ENCODE measurements at regions not wholly inside any gene's neighbourhood (a gene's known extent, or its start where the extent isn't known, plus 50 kb on each side); places are given as distances from the start of the nearest gene placed in this dataset.

DNA sequence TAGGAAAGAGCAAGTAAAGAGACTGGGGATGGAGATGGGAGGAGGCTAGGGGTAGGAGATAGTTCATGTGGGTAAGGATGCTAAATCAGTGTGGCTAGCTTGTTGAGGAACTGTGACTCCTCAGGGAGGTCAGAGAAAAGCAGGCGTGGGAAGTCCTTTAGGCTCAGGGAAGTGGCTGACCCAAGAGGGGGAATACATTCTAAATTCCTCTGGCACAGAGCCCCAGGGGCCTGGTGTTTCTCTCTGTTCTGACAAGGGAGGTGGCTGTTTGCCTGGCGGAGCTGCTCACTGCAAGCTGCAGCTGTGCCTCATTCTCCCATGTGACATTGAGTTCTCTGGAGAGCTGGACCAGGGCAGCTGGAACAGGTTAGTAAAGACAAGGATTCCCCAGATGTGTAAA is 152.2 kb upstream of the SLC38A2 start:
- intact Hi-C loops (cut with DNase I, micrococcal nuclease), result loop anchor here (1.0 to 2.0 kb wide), 4 partner anchors 24 to 154 kb away; partner anchors contain the start of gene SLC38A2 (in 1 of the 2)
- Mint-ChIP-seq H3K4me3 (no peak overlapping the region), H3K27me3 (no peaks in the 10 kb centered on the region), H3K9me3 (ENCODE audit: low read depth) (peaks cover 1% of the 10 kb centered on the region), H3K36me3 (ENCODE audit: low read depth) (no peaks in the 10 kb centered on the region), H3K4me1 (peaks cover 38% of the 10 kb centered on the region), H3K27ac (peak overlapping the region; percentile 91)
- ChIA-PET CTCF (no interaction called here), POLR2A (interaction anchor here (0.5 to 1.8 kb wide), 3 partner anchors 22 to 690 kb away, joined by 3 to 7 read pairs (median 5); no protein-coding TSS in a partner anchor)
- DNase-seq (no peak), ATAC-seq (no peak)

DNA sequence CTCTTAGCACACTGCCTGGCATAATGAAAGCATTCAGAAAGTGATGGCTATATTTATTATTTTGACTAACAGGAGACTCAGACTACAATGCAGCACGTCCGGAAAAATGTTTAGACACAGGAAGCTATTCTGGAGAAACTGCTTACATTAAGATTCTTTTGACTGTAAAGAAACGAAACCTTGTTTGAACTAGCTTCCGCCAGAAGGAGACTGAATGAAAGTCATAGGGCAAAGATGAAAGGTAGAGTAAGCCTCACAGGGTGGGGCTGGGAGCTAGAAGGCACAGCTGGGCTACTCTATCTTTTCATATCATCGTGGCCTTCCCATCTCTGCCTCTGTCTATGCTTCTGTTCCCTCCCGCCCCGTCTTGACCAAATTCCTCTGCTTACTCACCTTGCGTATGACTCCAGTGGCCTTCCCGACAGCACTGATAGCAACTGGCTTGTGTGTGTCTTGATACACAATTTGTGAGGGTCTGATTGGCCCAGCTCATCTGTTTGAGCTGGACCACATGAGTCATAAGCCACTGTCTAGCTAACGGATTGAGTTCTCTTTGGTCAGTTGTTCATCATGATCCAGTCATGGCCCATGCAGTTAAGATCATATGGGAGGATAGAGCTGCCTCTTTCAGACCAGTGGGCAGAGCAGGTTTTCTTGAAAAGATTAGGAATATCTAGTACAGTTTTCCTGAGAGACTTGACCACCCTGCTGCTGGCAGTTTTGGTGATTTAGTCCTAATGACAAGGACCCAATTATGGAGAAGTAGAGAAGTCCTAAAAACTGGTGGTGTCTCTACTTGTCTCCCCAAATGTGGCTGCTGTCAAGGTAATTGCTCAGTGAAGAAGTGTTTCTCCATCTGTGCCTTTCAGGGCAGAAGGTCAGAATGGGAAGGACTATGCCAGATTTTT is 151.5 kb upstream of the SLC38A2 start:
- CTCF ChIA-PET, result interaction anchor here (0.6 to 1.3 kb wide), 7 partner anchors 11 to 232 kb away, joined by 3 to 4 read pairs (median 3); no protein-coding TSS in a partner anchor
- POLR2A ChIA-PET, result interaction anchor here (0.5 to 1.8 kb wide), 9 partner anchors 15 to 832 kb away, joined by 3 to 8 read pairs (median 5); partner anchors contain the start of gene SLC38A2
- no peaks in the 10 kb centered on the region for H3K36me3 Mint-ChIP-seq (ENCODE audit: low read depth)

DNA sequence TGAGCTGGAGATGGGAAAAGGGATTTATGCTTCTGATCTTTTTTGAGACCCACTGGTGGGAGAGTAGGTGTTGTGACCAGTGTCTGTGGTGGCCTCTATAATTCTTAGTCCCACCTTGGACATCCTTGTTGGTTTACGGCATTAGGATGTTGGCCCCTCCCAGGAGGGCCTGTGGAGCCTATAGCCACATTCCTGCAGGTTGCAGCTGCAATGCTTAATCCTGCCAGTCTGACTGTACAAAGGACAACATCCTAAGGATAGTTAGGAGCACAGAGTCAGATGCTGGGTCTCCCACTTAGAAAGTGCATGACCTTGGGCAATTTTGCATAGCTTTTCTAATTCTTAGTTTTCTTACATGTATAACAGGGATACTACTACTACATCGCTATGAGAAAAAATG is 150.9 kb upstream of the SLC38A2 start:
- ATAC-seq, result no peak
- peak overlapping the region; percentile 57 for H3K4me3 Mint-ChIP-seq
- H3K27ac Mint-ChIP-seq, result peak overlapping the region; percentile 91
- H3K36me3 Mint-ChIP-seq (ENCODE audit: low read depth), result no peaks in the 10 kb centered on the region
- no peaks in the 10 kb centered on the region for H3K27me3 Mint-ChIP-seq
- DNase-seq, result no peak
- POLR2A ChIA-PET, result interaction anchor here (0.6 to 1.8 kb wide), 8 partner anchors 15 to 833 kb away, joined by 3 to 8 read pairs (median 6); partner anchors contain the start of gene SLC38A2
- peaks cover 1% of the 10 kb centered on the region for H3K9me3 Mint-ChIP-seq (ENCODE audit: low read depth)
- CTCF ChIA-PET, result interaction anchor here (0.7 to 1.3 kb wide), 5 partner anchors 11 to 53 kb away, joined by 3 to 4 read pairs (median 3); no protein-coding TSS in a partner anchor
- intact Hi-C loops (cut with DNase I, micrococcal nuclease), result loop anchor here in 1 of 2 experiments (2.0 kb wide), 1 partner anchor 63 kb away; no protein-coding TSS in a partner anchor
- peaks cover 49% of the 10 kb centered on the region for H3K4me1 Mint-ChIP-seq

More for the DNA sequence above, 151.5 kb upstream of the SLC38A2 start:
- ATAC-seq (peak; percentile 89), DNase-seq (peak; percentile 66)
- Mint-ChIP-seq H3K27ac (peak overlapping the region; percentile 91), H3K9me3 (ENCODE audit: low read depth) (peaks cover 1% of the 10 kb centered on the region), H3K4me1 (peaks cover 43% of the 10 kb centered on the region), H3K4me3 (peak overlapping the region; percentile 57), H3K27me3 (no peaks in the 10 kb centered on the region)
- intact Hi-C loops (cut with DNase I, micrococcal nuclease), result loop anchor here (1.0 to 2.0 kb wide), 5 partner anchors 25 to 153 kb away; partner anchors contain the start of gene SLC38A2 (in 1 of the 2)

DNA sequence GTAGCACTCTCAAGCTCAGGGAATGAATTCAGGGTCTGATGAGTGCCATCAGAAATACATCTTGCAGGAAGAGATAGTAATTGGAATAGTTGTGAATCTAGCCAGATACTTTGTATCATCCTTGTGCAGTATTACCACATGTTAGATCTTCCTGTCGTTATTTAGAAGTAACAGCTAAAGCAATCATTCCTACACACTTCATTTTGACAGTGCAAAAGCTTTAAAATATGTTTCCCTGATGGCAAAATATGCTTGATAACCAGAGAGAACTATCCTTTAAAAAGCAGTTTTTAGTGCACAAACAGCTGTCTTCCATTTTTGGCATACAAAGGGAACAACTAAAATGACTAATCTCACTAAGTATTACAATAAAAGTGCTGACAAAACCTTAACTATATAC is 149.5 kb upstream of the SLC38A2 start:
- Mint-ChIP-seq H3K27me3 (no peaks in the 10 kb centered on the region), H3K9me3 (ENCODE audit: low read depth) (peaks cover 1% of the 10 kb centered on the region), H3K4me1 (peaks cover 60% of the 10 kb centered on the region), H3K27ac (peak overlapping the region; percentile 55), H3K36me3 (ENCODE audit: low read depth) (no peaks in the 10 kb centered on the region), H3K4me3 (no peak overlapping the region)
- intact Hi-C loops (cut with DNase I, micrococcal nuclease), result loop anchor here in 1 of 2 experiments (2.0 kb wide), 1 partner anchor 61 kb away; no protein-coding TSS in a partner anchor
- ChIA-PET POLR2A (no interaction called here), CTCF (interaction anchor here (0.8 to 1.5 kb wide), 4 partner anchors 9 to 135 kb away, joined by 3 to 4 read pairs (median 4); no protein-coding TSS in a partner anchor)
- no peak for DNase-seq
- ATAC-seq, result no peak

DNA sequence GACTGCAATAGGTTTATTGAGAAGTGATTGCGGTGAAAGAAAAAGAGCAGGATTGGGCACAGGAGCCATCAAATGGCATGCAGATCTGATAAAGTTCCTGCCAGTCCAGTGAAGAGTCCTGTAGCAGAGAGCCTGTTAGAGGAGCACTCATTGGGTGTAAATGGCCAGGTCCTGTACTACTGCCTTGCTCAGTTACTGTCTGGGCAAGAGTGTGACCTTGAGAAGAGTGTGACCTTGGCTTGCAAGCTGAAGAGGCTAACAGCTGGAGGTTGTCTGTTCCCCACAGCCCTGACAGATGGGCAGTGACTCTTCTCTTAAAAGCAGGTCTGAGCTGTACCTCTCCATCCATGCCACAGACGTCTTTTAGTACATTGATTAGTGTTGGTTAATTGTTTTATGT is 148.6 kb upstream of the SLC38A2 start:
- H3K36me3 Mint-ChIP-seq (ENCODE audit: low read depth), result no peaks in the 10 kb centered on the region
- intact Hi-C loops (cut with DNase I, micrococcal nuclease), result no loop called here
- ChIA-PET CTCF (interaction anchor here (0.6 to 1.5 kb wide), 3 partner anchors 13 to 136 kb away, joined by 3 to 4 read pairs (median 3); no protein-coding TSS in a partner anchor), POLR2A (no interaction called here)
- H3K4me3 Mint-ChIP-seq, result no peak overlapping the region
- no peaks in the 10 kb centered on the region for H3K27me3 Mint-ChIP-seq
- no peak for DNase-seq
- H3K9me3 Mint-ChIP-seq (ENCODE audit: low read depth), result peaks cover 1% of the 10 kb centered on the region
- H3K27ac Mint-ChIP-seq, result no peak overlapping the region
- H3K4me1 Mint-ChIP-seq, result peaks cover 67% of the 10 kb centered on the region
- ATAC-seq, result no peak

DNA sequence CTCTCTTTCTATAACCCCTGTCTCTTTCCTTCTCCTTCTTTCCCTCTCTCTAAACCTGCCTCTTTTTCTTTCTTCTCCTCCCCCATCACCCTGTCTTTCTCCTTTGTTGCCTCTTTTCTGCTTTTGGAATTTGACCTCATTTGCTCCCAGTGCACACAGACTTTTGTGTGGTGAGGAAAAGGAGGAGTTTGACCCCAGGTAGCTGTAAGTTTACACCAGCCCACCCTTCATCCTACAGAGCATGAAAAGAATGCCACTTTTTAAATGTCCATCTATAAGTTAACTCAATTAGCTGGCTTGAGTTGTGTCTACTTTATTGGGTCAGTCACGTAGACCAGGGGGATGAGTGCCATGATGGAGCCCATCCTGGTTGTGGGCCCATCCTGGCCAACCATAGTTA is 146.8 kb upstream of the SLC38A2 start:
- H3K4me1 Mint-ChIP-seq, result peaks cover 64% of the 10 kb centered on the region

DNA sequence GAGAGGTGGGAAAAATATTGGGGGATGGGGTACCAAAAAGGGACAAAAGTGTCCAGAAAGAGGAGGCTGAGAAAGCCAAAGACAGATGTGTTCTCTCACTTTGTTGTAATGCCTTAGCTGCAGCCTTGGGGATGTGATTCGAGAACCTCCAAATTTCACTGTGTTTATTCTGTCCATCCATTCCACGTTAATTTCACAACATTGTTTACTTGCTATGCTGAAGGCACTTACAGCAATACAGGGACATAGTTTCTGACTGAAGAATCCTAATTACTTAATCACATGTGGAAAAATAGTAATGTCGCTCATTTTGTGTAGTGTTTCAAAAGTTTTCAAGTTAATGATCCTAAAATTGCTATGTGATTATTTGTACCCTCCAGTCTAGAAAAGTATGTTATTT is 146.2 kb upstream of the SLC38A2 start:
- Mint-ChIP-seq H3K4me1 (peaks cover 64% of the 10 kb centered on the region), H3K27me3 (no peaks in the 10 kb centered on the region), H3K4me3 (no peak overlapping the region), H3K27ac (peak overlapping the region; percentile 48), H3K36me3 (ENCODE audit: low read depth) (no peaks in the 10 kb centered on the region), H3K9me3 (ENCODE audit: low read depth) (no peaks in the 10 kb centered on the region)
- ATAC-seq (no peak), DNase-seq (no peak)
- intact Hi-C loops (cut with DNase I, micrococcal nuclease), result loop anchor here (5.0 kb wide), 3 partner anchors 39 to 144 kb away; no protein-coding TSS in a partner anchor
- ChIA-PET CTCF (no interaction called here), POLR2A (no interaction called here)

More for the DNA sequence above, 146.8 kb upstream of the SLC38A2 start:
- H3K27ac Mint-ChIP-seq, result peak overlapping the region; percentile 14
- intact Hi-C loops (cut with DNase I, micrococcal nuclease), result loop anchor here (5.0 kb wide), 3 partner anchors 38 to 143 kb away; no protein-coding TSS in a partner anchor
- DNase-seq, result no peak
- H3K27me3 Mint-ChIP-seq, result no peaks in the 10 kb centered on the region
- H3K4me3 Mint-ChIP-seq, result no peak overlapping the region
- CTCF ChIA-PET, result interaction anchor here (0.7 to 1.1 kb wide), 2 partner anchors 64 to 65 kb away, joined by 3 read pairs; no protein-coding TSS in a partner anchor
- no peaks in the 10 kb centered on the region for H3K36me3 Mint-ChIP-seq (ENCODE audit: low read depth)
- H3K9me3 Mint-ChIP-seq (ENCODE audit: low read depth), result no peaks in the 10 kb centered on the region
- no peak for ATAC-seq
- POLR2A ChIA-PET, result interaction anchor here (0.9 kb wide), 1 partner anchor 94 kb away, joined by 3 read pairs; no protein-coding TSS in a partner anchor

DNA sequence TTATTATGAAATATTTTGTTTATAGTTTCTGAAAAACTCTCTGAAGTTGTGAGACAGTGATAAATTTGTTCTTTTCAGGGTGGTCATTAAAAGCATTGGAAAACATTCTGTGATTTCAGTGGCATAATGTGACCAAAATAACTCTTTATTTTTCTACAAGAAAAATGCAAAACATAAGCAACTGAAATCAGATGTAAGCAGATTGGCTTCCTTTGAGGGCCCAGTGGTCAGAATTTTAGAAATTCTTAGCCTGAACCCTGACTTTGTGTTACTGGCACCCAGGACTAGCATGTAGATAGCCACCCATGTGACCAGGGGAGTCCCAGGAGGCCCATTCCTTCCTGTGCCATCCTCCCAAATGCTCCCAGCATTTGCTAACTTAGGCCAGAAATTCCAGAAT is 145.6 kb upstream of the SLC38A2 start:
- Mint-ChIP-seq H3K27me3 (no peaks in the 10 kb centered on the region), H3K27ac (no peak overlapping the region), H3K4me3 (no peak overlapping the region), H3K36me3 (ENCODE audit: low read depth) (no peaks in the 10 kb centered on the region), H3K9me3 (ENCODE audit: low read depth) (no peaks in the 10 kb centered on the region), H3K4me1 (peaks cover 64% of the 10 kb centered on the region)
- ChIA-PET CTCF (no interaction called here), POLR2A (no interaction called here)
- intact Hi-C loops (cut with DNase I, micrococcal nuclease), result loop anchor here (5.0 kb wide), 3 partner anchors 39 to 144 kb away; no protein-coding TSS in a partner anchor
- ATAC-seq (no peak), DNase-seq (no peak)

DNA sequence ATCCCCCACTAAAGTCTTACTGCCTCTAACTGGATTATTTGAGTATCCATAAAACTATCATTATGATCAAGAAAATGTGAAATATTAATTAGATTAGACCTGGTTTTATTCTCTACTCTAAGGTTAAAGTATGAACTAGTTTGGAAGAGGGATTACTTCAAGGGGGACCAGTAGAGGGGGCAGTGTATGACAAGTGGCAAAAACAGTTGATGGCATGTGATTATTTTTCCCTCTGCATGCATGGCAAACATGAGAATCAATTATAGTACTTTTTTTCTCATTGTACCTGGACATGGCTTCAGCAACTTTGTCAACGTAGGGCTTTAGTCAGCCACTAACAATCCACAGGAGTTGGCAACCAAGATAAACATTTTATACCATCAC is 145.0 kb upstream of the SLC38A2 start:
- ChIA-PET CTCF (interaction anchor here (1.1 kb wide), 1 partner anchor 21 kb away, joined by 3 read pairs; no protein-coding TSS in a partner anchor), POLR2A (no interaction called here)
- Mint-ChIP-seq H3K9me3 (ENCODE audit: low read depth) (no peaks in the 10 kb centered on the region), H3K36me3 (ENCODE audit: low read depth) (no peaks in the 10 kb centered on the region), H3K4me3 (peak overlapping the region; percentile 3), H3K27ac (peak overlapping the region; percentile 90), H3K27me3 (no peaks in the 10 kb centered on the region), H3K4me1 (peaks cover 65% of the 10 kb centered on the region)
- intact Hi-C loops (cut with DNase I, micrococcal nuclease), result loop anchor here (1.0 to 5.0 kb wide), 6 partner anchors 32 to 145 kb away; partner anchors contain the start of gene SLC38A2 (in 1 of the 2)
- ATAC-seq (peak; percentile 34), DNase-seq (no peak)

DNA sequence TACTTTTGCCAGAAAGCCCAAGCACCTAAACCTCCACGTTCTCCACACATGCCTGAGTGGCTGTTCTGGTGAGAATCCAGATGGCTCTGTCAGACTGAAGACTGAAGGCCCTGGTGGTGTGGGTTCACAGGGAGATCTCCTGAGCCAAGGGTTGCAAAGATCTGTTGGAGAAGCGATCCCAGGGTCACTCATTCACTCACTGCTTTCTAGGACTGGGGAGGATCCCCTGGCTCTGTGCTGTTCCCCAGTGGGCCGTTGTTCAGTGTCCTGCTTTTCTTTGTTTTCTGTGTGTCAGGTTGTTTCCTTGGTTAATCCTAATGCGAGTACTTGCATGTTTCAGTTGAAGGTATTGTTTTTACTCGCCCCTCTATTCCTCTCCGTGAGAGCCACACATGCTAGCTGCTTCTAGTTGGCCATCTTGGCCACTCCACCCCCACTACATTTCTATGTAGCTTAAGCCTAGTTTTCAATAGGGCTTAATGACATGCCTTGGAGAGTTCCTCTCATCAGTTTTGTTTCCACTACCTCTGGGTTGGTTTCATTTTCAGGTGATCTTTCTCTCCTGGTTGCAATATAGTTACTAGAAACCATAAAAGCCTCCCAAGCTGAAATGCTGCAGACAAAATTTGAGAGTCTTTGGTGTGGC is 144.5 kb upstream of the SLC38A2 start:
- no peaks in the 10 kb centered on the region for H3K9me3 Mint-ChIP-seq (ENCODE audit: low read depth)
- DNase-seq (peak; percentile 49), ATAC-seq (peak; percentile 93)
- peak overlapping the region; percentile 90 for H3K27ac Mint-ChIP-seq
- H3K4me1 Mint-ChIP-seq, result peaks cover 61% of the 10 kb centered on the region
- H3K36me3 Mint-ChIP-seq (ENCODE audit: low read depth), result no peaks in the 10 kb centered on the region
- peak overlapping the region; percentile 3 for H3K4me3 Mint-ChIP-seq
- POLR2A ChIA-PET, result no interaction called here
- intact Hi-C loops (cut with DNase I, micrococcal nuclease), result loop anchor here (1.0 to 5.0 kb wide), 6 partner anchors 32 to 145 kb away; partner anchors contain the start of gene SLC38A2 (in 1 of the 2)
- CTCF ChIA-PET, result interaction anchor here (1.1 kb wide), 1 partner anchor 21 kb away, joined by 3 read pairs; no protein-coding TSS in a partner anchor
- no peaks in the 10 kb centered on the region for H3K27me3 Mint-ChIP-seq

All from activated CD4-positive, alpha-beta T cell treated with anti-CD3 and anti-CD28 coated beads for 36 hours (primary cell).